GM23338 (cell line): ENCODE measurements at regions not wholly inside any gene's neighbourhood (a gene's known extent, or its start where the extent isn't known, plus 50 kb on each side); places are given as distances from the start of the nearest gene placed in this dataset.

Source experiments
- CREB1 ChIP-seq: fragments of 250-450 bp; sonication (Bioruptor Pico); IDR thresholded peaks from 2 replicates; pipeline ENCODE4 v1.5.0; 2020; ENCODE audit warnings: low read depth, mild to moderate bottlenecking, moderate library complexity
- ETS1 ChIP-seq: IDR thresholded peaks from 2 replicates; pipeline ENCODE4 v1.6.1; 2016; ENCODE audit warnings: antibody characterized with exemption
- EZH2 ChIP-seq: fragments of 200-600 bp; sonication (generic); IDR thresholded peaks from one replicate; pipeline ENCODE4 v1.8.0; 2017; ENCODE audit warnings: antibody characterized with exemption, mild to moderate bottlenecking, low read depth; ENCODE audit not compliant: unreplicated experiment
- EZH2phosphoT487 ChIP-seq: fragments of 200-600 bp; sonication (generic); IDR thresholded peaks from one replicate; pipeline ENCODE4 v1.8.1; 2018; ENCODE audit warnings: antibody characterized with exemption; ENCODE audit not compliant: unreplicated experiment
- JUNB ChIP-seq: IDR thresholded peaks from one replicate; pipeline ENCODE4 v1.6.1; 2016; ENCODE audit warnings: antibody characterized with exemption; ENCODE audit not compliant: unreplicated experiment
- POLR2AphosphoS5 ChIP-seq: IDR thresholded peaks from 2 replicates; pipeline ENCODE4 v1.6.1; 2016; ENCODE audit warnings: antibody characterized with exemption, low read depth
- TF ChIP-seq, protein P1 (sequence below), 2 experiments: fragments of 200-600 bp in 1 of 2; sonication (generic) in 1 of 2; conservative IDR thresholded peaks; 2 replicates each; pipeline versions ENCODE4 v1.5.1 to v1.6.1; 2016 to 2017; ENCODE audit warnings: antibody characterized with exemption in 2 of 2, low read depth in 2 of 2, mild to moderate bottlenecking in 2 of 2, moderate library complexity in 1 of 2

GRCh38 chr5:67372887-67373286 lies 176.3 kb upstream of the CD180 start:
- TF ChIP-seq, protein P1, sequence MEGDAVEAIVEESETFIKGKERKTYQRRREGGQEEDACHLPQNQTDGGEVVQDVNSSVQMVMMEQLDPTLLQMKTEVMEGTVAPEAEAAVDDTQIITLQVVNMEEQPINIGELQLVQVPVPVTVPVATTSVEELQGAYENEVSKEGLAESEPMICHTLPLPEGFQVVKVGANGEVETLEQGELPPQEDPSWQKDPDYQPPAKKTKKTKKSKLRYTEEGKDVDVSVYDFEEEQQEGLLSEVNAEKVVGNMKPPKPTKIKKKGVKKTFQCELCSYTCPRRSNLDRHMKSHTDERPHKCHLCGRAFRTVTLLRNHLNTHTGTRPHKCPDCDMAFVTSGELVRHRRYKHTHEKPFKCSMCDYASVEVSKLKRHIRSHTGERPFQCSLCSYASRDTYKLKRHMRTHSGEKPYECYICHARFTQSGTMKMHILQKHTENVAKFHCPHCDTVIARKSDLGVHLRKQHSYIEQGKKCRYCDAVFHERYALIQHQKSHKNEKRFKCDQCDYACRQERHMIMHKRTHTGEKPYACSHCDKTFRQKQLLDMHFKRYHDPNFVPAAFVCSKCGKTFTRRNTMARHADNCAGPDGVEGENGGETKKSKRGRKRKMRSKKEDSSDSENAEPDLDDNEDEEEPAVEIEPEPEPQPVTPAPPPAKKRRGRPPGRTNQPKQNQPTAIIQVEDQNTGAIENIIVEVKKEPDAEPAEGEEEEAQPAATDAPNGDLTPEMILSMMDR (conservative IDR thresholded peaks at IDR 0.05; ENCODE audit: low read depth in 2 of 2): no peak
- no peak for TF ChIP-seq CREB1 (CRISPR knock-in tag)
- no peak for TF ChIP-seq JUNB
- TF ChIP-seq EZH2: no peak
- TF ChIP-seq ETS1: no peak
- no peak for TF ChIP-seq POLR2AphosphoS5
- no peak for TF ChIP-seq EZH2phosphoT487
